Natural killer cell (primary cell): ENCODE measurements at regions not wholly inside any gene's neighbourhood (a gene's known extent, or its start where the extent isn't known, plus 50 kb on each side); places are given as distances from the start of the nearest gene placed in this dataset.

Experiments used
- ATAC-seq, 3 donors: fragments of 150-1000 bp in 2 of 3; fragments of 200-7000 bp in 1 of 3; cut with Tn5 transposase; 1 replicate in 1 of 3; 2 replicates in 2 of 3; pipeline ENCODE4 v1.10.0; 2021; ENCODE audit warnings: mild to moderate bottlenecking in 2 of 3, moderate library complexity in 2 of 3
- DNase-seq, 2 donors: peaks; one replicate each; pipeline versions ENCODE4 v3.0.0 to v3.0.0-alpha.2; 2013 to 2021; ENCODE audit warnings: mixed read lengths in 1 of 2
- H3K27ac ChIP-seq: one replicate; pipeline ENCODE4 v1.5.1; 2013; ENCODE audit warnings: mild to moderate bottlenecking, low read length
- H3K27me3 ChIP-seq: one replicate; pipeline ENCODE4 v1.6.1; 2013; ENCODE audit warnings: low read length; ENCODE audit not compliant: control insufficient read depth, insufficient read depth
- H3K36me3 ChIP-seq: one replicate; pipeline ENCODE4 v1.6.1; 2013; ENCODE audit warnings: low read length; ENCODE audit not compliant: control insufficient read depth, insufficient read depth
- H3K4me1 ChIP-seq: one replicate; pipeline ENCODE4 v1.6.1; 2013; ENCODE audit warnings: low read length; ENCODE audit not compliant: control insufficient read depth, insufficient read depth
- H3K4me3 ChIP-seq: one replicate; pipeline ENCODE4 v1.5.1; 2013; ENCODE audit warnings: low read length
- H3K9me3 ChIP-seq: one replicate; pipeline ENCODE4 v1.6.1; 2013; ENCODE audit warnings: low read length; ENCODE audit not compliant: control insufficient read depth, insufficient read depth
- H3K27ac Mint-ChIP-seq, 2 donors: one replicate each; pipeline ENCODE4 v1.8.0; 2022; ENCODE audit warnings: mild to moderate bottlenecking in 2 of 2, mixed read lengths in 2 of 2, moderate library complexity in 1 of 2
- H3K27me3 Mint-ChIP-seq, 2 donors: one replicate each; pipeline ENCODE4 v1.8.0; 2022; ENCODE audit warnings: low read depth in 2 of 2, mixed read lengths in 2 of 2
- H3K36me3 Mint-ChIP-seq: one replicate; pipeline ENCODE4 v1.8.0; 2022; ENCODE audit warnings: mixed read lengths
- H3K4me1 Mint-ChIP-seq, 2 donors: one replicate each; pipeline ENCODE4 v1.8.0; 2022; ENCODE audit warnings: mixed read lengths in 2 of 2
- H3K4me3 Mint-ChIP-seq: one replicate; pipeline ENCODE4 v1.8.0; 2022; ENCODE audit warnings: mild to moderate bottlenecking, moderate library complexity, mixed read lengths
- H3K9me3 Mint-ChIP-seq, 2 donors: one replicate each; pipeline ENCODE4 v1.8.0; 2022; ENCODE audit warnings: mixed read lengths in 2 of 2
- CTCF ChIP-seq: fragments of 200-600 bp; IDR thresholded peaks from one replicate; pipeline ENCODE4 v1.8.0; 2022; ENCODE audit warnings: antibody characterized with exemption
- WGBS: methylation state at CpG from one replicate; pipeline ENCODE4 v1.1.7; 2013; ENCODE audit warnings: missing lambda C conversion rate; ENCODE audit not compliant: insufficient coverage; 5-methylcytosine and 5-hydroxymethylcytosine counted together
- intact Hi-C: fragments of 100-400 bp; cut with micrococcal nuclease; formaldehyde crosslinking; loops from one replicate; pipeline ENCODE4 v1.14.2; 2022

GRCh38 chr2:16261071-16261470 lies 320.7 kb downstream of the MYCN start:
- no peak overlapping the region for H3K27ac ChIP-seq
- Mint-ChIP-seq H3K4me3 (no peak overlapping the region), H3K27me3 (peaks cover 12 to 39% of the 10 kb centered on the region in 2 donors), H3K27ac (no peak overlapping the region), H3K9me3 (no peaks in the 10 kb centered on the region), H3K4me1 (peaks cover 0 to 5% of the 10 kb centered on the region in 2 donors), H3K36me3 (no peaks in the 10 kb centered on the region)
- ATAC-seq (no peak), DNase-seq (no peak)
- H3K4me1 ChIP-seq = no peaks in the 10 kb centered on the region
- H3K36me3 ChIP-seq = no peaks in the 10 kb centered on the region
- H3K9me3 ChIP-seq = no peaks in the 10 kb centered on the region
- no peak overlapping the region for H3K4me3 ChIP-seq
- WGBS = 86% methylated on average over 3 of the region's 3 CpGs
- no peak for TF ChIP-seq CTCF
- intact Hi-C loops = no loop called here
- H3K27me3 ChIP-seq = no peaks in the 10 kb centered on the region

- ATAC-seq (no peak), DNase-seq (no peak)
- H3K4me3 Mint-ChIP-seq = no peak overlapping the region
Observed at GRCh38 chr2:16260041-16260830, 319.9 kb downstream of the MYCN start.

GRCh38 chr2:16259010-16259409 lies 318.7 kb downstream of the MYCN start:
- H3K4me3 Mint-ChIP-seq = no peak overlapping the region
- no peak for TF ChIP-seq CTCF
- WGBS = no CpG with 5 or more reads among the region's 1 CpG
- intact Hi-C loops = no loop called here
- peaks cover 17 to 58% of the 10 kb centered on the region in 2 donors for H3K27me3 Mint-ChIP-seq
- ATAC-seq (no peak), DNase-seq (no peak)
- H3K4me3 ChIP-seq = no peak overlapping the region
- no peaks in the 10 kb centered on the region for H3K27me3 ChIP-seq
- H3K4me1 ChIP-seq = no peaks in the 10 kb centered on the region
- H3K9me3 Mint-ChIP-seq = no peaks in the 10 kb centered on the region
- no peaks in the 10 kb centered on the region for H3K36me3 ChIP-seq
- H3K4me1 Mint-ChIP-seq = peaks cover 0 to 5% of the 10 kb centered on the region in 2 donors
- H3K36me3 Mint-ChIP-seq = no peaks in the 10 kb centered on the region
- H3K9me3 ChIP-seq = no peaks in the 10 kb centered on the region
- H3K27ac ChIP-seq = no peak overlapping the region
- no peak overlapping the region for H3K27ac Mint-ChIP-seq

More at GRCh38 chr2:16260041-16260830, 319.9 kb downstream of the MYCN start:
- Histone ChIP-seq H3K4me1 (no peaks in the 10 kb centered on the region), H3K36me3 (no peaks in the 10 kb centered on the region), H3K9me3 (no peaks in the 10 kb centered on the region), H3K27me3 (no peaks in the 10 kb centered on the region), H3K4me3 (no peak overlapping the region), H3K27ac (no peak overlapping the region)
- no peaks in the 10 kb centered on the region for H3K36me3 Mint-ChIP-seq
- WGBS = 89% methylated on average over 7 of the region's 9 CpGs
- peaks cover 15 to 48% of the 10 kb centered on the region in 2 donors for H3K27me3 Mint-ChIP-seq
- H3K9me3 Mint-ChIP-seq = no peaks in the 10 kb centered on the region
- no peak overlapping the region for H3K27ac Mint-ChIP-seq
- no peak for TF ChIP-seq CTCF
- intact Hi-C loops = no loop called here
- peaks cover 0 to 5% of the 10 kb centered on the region in 2 donors for H3K4me1 Mint-ChIP-seq

GRCh38 chr2:16258350-16258749 lies 318.0 kb downstream of the MYCN start:
- H3K9me3 ChIP-seq = no peaks in the 10 kb centered on the region
- no peak overlapping the region for H3K4me3 ChIP-seq
- no peak for TF ChIP-seq CTCF
- Mint-ChIP-seq H3K9me3 (no peaks in the 10 kb centered on the region), H3K27me3 (peaks cover 17 to 58% of the 10 kb centered on the region in 2 donors), H3K4me3 (no peak overlapping the region), H3K4me1 (peaks cover 0 to 5% of the 10 kb centered on the region in 2 donors), H3K36me3 (no peaks in the 10 kb centered on the region), H3K27ac (no peak overlapping the region)
- no peak overlapping the region for H3K27ac ChIP-seq
- no peaks in the 10 kb centered on the region for H3K4me1 ChIP-seq
- intact Hi-C loops = no loop called here
- no peaks in the 10 kb centered on the region for H3K27me3 ChIP-seq
- no peak for ATAC-seq
- no peaks in the 10 kb centered on the region for H3K36me3 ChIP-seq
- 78% methylated on average over 1 of the region's 1 CpG for WGBS
- no peak for DNase-seq
